Dedifferentiated amniotic fluid mesenchymal stem cell (primary cell): ENCODE measurements at regions not wholly inside any gene's neighbourhood (a gene's known extent, or its start where the extent isn't known, plus 50 kb on each side); places are given as distances from the start of the nearest gene placed in this dataset.
"Not testable (repeated sequence)": the region's sequence is repeated elsewhere in the genome, so short reads cannot be mapped to it uniquely, and the experiment has no call there.

Experiments
- DNase-seq: peaks from one replicate; pipeline ENCODE4 v3.0.0-alpha.2; 2016; ENCODE audit errors: extremely low spot score

DNA sequence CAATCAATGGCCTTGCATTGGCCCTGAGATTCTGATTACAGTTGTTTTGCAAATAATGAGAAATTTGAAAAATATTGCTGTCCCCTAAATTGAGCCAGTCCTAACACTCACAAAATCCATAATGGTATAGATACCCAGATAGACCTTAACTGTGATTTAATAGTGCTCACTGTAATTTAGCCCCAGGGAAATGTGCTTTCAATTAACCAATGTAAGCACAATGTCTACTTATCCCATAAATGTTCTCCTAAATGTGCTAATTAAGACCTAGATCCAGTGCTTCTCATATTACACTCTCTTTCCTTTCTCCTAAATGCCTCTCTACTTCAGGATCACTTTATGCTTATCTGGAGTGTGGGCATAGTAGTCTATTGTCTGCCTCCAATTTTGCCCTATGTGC is 417.8 kb upstream of the CCL2 start:
- no peak for DNase-seq

DNA sequence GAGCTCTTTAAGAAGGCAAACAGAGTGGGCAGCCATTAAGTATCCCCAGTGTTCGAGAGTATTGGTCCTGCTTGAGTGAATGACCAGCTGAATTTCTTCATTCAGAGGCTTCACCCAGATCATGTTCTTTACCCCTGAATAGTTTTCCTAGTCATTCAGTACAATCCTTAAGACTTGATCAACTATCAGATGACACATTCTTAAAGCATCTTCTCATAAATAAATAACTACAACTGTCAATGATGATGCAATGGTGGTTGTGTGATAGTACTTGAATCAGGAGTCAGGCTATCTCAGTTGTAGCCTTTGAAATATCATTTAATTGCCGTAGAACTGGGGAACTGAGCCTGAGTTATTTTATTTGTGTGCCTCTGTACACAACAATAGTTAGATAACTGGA is 416.8 kb upstream of the CCL2 start:
- DNase-seq: no peak

DNA sequence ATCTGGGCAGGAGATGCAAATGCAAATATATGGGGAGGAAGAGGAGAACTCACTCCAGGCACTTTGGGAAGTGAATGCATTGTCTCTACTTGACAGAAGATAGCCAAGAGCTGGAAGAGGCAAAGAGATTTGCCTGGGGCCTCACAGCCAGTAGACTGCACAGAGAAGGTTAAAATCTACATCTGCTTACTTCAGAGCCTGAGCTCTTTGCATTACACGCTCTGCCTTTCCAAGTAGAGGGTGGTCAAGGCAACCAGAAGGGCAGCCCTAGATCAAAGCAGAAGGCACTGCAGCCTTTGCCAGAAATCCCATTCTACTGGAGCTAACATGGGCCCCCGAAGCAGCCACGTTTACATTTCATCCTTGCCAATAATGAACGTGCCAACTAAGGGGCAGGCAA is 407.2 kb upstream of the CCL2 start:
- DNase-seq: no peak

DNA sequence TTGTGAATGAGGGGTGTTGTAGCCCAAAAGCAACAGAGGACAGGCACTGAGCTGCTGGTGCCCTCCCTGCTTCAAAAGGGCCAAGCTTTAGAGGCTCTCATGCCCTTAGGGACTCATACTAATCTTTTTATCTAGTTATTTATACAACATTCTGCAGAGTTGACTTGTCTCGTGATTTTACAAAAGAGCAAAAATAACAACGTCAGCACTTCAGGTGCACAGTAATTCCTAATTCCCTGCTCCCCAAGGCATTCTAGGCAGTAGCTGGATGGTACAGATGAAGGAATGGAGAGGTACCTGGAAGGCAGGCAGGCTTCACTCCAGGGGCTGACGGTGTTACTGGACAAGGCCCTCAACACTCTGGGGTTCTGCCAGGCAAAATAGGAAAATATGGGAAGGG is 406.7 kb upstream of the CCL2 start:
- no peak for DNase-seq

DNA sequence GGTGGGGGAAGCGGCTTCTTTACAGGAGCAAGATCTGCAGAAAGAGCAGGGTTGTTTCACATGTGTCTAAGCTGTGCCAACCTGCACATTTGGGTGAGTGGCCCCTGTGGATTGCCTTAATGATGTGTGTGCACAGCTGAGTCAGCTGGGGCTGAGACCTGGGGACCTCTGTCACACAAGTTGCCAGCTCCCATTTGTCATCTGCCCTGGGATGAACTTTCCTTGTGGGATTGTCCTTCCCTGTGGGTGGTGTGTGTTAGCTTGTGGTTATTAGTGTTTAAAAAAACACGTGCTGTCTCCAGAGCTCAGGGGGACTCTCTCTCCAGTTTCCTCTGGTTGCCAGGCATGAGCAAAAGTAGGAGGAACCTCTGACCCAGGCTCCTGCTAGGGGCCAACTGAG is 400.5 kb upstream of the CCL2 start:
- DNase-seq: no peak

DNA sequence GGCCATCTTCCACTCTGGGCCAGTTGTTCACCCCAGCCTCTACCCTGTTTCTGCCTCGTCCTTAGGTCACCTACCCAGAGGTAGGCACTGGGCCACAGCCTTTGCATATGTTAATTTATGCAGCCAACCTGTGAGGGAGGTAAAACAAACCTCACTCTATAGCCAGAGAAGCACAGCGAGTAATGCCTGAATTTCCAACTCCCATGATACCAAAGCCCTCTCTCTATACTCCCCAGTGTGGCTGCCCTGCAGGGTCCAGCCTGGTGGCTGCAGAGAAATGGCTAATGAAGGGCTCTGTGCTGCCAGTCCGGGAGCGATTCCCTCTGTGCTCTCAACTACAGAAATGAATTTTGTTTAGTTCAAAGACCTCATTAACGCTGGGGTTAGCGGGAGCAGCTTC is 397.0 kb upstream of the CCL2 start:
- no peak for DNase-seq

DNA sequence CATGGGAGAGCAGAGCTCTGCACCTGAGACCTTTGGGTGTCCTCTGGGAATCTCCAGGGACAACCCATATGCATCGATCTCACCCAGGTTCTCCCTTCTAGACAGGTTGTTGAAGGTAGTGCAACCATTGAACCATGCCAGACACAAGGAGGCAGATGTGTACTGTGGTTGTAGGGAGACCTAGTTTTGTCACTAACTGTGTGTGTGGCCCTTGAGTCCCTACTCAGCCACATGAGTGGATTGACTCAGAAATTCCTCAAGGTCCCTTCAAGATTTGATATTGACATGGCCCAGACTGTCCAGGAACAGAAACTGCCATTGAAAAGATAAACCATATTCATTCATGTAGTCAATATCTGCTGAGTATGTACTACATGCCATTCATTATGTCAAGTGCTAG is 396.4 kb upstream of the CCL2 start:
- no peak for DNase-seq

DNA sequence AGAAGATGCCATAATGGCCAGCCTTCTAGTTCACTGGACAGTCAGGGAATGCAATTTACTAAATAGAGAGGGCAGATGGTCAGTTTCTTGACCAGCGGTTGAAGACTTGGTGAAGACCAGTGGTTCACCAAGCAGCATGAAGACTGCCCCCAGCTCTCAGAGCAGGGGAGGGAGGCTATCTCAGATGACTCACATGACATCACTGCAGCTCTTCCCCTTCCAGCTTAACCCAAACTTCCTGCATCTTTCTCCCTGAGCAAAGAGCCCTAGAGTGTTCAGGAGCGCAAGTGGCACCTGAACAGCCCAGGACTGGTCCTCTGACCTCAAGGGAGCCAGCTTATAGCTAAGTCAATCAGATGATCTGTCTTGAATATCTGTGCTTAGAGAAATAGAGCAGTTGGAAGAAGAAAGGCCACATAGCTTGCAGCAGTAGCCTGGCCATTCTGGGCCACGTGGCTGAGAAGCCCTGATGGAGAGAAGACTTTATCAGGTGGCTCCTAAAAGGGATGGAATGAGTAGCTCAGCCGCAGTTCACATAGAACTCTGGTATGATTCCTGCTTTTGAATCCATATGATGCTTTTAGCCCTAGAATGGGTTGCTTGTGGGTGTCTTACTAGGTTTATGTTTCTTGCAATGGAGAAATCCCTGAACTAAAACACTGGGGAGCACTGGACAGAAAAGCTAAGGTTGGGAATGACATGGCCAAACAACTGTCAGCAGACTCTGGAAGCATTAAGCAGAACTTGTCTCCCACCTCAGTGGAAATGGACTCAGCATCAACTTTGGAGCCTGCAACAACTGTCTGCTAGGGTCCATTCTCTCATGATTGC is 392.1 kb upstream of the CCL2 start:
- no peak for DNase-seq

DNA sequence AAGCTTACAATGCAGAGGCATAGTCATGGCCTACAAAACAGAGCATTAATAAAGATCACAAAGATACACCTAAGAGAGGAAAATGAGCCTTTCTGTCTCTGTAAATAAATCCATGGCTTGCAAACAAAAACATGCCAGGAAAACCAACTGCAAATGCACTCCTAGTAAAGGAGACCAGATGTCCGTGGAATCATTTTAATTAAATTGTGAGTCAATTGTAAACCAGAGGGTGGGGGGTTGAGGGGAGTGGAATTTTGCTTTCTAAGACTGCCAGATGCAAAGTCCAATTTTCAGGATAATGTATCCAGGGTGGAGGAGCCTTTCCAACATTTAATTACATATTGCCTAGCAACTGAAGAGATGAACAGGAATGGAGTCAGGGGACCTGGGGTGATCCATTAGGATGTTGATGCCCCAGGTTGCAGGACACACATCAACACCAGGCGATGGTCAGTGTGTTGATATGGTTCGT is 390.3 kb upstream of the CCL2 start:
- DNase-seq: no peak

DNA sequence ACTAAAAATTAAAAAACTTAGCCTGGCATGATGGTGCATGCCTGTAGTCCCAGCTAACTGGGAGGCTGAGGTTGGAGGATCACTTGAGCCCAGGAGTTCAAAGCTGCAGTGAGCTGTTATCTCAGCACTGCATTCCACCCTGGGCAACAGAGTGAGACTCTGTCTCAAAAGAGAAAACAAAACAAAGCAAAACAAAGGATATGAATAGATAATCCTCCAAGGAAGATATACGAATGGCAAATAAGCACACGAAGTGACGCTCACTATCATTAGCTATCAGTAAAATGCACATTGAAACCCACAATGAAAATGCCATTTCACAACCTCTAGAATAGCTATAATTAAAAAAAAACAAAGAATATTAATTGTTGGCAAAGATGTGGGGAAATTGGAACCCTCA is 386.2 kb upstream of the CCL2 start:
- DNase-seq: no peak

DNA sequence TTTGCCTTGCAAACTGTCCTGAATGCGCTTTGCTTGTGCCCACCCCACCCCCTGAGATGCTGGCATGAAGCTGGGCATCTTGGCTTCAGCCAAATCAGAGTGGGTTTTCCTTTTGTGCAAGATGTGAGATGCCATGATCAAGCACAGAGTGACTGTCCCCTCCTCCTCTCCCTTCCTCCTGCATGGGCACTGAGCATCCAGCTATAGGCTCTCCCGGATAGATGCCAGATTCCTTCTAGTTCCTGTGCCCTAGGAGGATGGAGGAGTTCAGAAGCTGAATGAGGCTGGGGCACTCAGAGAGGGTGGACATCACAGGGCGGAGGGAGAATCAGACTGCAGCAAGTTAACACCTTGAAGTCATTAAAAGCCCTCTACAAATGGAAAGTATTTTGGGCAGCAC is 384.1 kb upstream of the CCL2 start:
- DNase-seq: no peak

DNA sequence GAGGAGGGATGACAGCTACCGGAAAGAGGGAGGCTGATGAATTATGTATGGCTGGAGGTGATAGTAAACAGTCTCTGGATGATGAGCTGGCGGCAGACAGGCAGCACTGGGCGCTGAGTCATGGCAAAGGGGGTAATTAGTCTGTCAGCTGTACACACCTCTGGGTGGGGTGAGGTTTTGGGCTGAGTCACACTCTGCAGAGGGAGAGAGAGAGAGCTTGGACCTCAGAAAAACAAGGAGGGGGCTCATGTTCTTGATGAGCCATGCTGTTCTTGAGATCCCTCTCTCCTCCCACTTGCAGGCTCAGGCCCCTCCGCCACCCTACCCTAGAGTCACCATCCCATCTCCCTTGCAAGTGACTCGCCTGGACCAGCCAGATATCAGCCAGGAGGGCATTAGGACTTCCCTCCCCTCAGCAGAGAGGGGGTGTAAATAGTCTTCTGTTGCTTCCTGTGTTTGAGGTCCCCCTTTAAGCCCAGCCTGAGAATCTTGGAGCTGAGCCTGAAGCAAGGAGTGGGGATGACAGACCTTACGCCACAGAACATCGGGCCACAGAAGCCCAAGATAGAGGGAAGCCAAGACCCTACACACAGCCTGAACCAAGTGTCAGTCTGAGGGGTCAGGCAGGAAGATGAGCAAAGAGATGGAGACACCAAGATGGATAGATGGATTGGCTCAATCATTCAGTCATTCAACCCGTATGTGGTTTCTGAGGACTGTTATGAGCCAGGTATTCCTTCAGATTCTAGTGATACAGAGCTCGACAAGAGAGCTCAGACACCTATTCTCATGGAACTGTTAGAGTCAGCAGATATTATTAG is 383.2 kb upstream of the CCL2 start:
- DNase-seq: no peak

DNA sequence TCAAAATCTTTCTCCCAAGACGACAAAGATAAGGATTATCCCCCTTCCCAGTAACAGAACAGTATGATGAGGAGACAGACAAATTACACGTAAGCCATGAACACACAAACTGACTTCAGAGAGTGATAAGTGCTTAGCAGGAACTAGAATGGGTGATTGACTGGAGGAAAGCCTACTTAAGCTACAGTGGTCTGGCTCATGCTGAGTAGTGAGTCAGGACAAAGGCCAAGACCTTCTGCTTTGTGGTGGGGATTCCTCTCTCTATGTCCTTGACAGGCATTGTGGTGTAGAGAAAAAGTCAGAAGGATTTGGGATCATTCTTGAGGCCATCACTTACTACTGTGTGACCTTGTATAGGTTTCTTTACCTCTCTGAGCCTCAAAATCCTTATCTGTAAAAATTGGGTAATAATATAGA is 381.9 kb upstream of the CCL2 start:
- no peak for DNase-seq

DNA sequence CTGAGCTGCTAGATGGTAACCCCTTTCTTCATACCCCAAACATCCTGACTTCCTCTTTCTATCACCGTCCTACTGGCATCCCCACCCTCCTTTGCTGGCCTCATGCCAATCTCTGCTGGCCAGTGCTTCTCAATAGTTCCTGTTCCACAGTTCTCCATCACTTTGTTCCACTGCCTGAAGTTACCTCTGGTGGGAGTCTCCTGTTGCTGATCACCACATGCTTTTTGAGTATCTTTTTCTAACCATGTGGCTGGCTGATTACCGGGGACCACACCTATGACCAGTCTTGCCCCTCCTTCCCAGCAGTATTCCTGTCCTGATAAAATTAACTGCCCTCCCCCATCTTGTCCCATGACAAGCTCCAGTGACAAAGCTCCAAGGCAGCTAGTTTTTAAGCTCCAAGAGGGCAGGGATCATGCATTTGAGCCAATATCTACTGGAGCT is 380.4 kb upstream of the CCL2 start:
- no peak for DNase-seq

DNA sequence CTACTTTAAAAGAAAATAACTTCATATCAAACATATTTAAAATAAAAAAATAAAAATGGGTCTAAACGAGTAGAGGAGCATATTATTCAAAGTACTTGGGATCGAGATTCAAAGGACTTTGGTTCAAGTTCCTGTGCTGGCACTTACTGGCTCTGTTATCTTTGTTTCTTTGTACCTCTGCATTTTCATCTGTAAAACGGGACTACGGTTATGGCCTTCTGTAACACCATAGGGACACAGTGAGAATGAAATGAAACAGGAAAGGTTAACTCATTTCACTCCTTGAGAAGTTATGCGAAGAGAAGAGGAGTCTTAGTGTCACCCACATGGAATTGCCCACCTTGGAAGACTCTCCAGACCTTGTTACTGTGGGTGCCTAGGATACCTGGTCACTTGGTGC is 379.1 kb upstream of the CCL2 start:
- no peak for DNase-seq

DNA sequence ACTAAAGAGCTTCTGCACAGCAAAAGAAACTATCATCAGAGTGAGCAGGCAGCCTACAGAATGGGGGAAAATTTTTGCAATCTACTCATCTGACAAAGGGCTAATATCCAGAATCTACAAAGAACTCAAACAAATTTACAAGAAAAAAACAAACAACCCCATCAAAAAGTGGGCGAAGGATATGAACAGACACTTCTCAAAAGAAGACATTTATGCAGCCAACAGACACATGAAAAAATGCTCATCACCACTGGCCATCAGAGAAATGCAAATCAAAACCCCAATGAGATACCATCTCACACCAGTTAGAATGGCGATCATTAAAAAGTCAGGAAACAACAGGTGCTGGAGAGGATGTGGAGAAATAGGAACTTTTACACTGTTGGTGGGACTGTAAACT is 372.8 kb upstream of the CCL2 start:
- DNase-seq: not testable (repeated sequence)

DNA sequence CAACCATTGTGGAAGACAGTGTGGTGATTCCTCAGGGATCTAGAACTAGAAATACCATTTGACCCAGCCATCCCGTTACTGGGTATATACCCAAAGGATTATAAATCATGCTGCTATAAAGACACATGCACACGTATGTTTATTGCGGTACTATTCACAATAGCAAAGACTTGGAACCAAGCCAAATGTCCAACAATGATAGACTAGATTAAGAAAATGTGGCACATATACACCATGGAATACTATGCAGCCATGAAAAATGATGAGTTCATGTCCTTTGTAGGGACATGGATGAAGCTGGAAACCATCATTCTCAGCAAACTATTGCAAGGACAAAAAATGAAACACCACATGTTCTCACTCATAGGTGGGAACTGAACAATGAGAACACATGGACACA is 372.4 kb upstream of the CCL2 start:
- DNase-seq: not testable (repeated sequence)

DNA sequence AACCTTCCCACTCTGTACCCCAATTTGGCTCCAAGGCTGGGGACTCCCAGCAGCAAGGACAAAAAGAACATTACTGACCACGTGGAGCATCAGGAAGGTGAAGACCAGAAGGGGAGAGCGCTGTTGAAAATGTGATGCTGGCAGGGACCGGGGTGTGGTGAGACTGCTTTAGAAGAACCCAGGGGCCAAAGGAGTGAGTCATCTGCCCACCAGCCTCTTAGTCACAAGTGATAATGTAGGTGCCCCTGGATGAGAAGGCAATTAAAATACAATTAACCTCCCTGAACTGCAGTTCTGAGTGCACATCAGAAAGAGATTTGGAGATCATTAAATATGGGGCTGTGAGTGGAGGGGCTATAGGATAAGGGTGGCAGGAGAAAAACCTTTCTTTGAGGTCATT is 366.6 kb upstream of the CCL2 start:
- no peak for DNase-seq

DNA sequence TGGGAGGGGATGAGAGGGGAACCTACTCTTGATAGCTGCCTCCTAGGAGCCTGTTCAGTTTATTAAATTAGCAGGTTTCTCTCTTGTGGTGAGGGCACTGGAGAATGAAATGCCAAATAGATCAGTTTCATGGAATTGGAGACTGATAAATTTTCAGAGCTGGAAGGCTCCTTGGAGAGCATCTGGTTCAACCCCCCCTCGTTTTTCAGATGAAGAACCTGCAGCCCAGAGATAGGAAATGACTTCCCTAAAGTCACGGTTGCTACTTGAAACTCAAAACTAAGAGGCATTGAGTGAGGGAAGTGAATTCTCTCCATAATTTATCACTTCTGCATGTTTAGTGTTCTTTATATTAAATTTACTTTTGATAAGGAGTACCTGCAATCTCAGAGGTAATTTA is 366.0 kb upstream of the CCL2 start:
- no peak for DNase-seq

DNA sequence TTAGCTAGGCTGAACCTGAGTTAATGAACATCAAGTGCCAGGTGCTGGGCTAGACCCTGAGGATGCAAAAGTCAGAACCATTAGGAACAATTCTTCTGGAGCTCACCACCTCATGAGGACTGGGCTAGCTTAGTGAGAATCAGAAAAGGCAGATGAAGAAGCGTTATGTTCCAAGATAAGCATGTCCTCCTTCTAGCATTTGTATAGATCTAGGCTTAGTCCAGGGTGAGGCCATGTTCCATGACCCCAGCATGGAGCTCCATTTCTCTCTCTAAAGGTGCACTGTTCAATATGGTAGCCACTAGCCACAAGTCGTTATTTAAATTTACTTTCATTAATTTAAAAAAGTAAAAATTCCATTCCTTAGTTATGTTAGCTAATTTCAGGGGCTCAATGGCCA is 365.3 kb upstream of the CCL2 start:
- no peak for DNase-seq

DNA sequence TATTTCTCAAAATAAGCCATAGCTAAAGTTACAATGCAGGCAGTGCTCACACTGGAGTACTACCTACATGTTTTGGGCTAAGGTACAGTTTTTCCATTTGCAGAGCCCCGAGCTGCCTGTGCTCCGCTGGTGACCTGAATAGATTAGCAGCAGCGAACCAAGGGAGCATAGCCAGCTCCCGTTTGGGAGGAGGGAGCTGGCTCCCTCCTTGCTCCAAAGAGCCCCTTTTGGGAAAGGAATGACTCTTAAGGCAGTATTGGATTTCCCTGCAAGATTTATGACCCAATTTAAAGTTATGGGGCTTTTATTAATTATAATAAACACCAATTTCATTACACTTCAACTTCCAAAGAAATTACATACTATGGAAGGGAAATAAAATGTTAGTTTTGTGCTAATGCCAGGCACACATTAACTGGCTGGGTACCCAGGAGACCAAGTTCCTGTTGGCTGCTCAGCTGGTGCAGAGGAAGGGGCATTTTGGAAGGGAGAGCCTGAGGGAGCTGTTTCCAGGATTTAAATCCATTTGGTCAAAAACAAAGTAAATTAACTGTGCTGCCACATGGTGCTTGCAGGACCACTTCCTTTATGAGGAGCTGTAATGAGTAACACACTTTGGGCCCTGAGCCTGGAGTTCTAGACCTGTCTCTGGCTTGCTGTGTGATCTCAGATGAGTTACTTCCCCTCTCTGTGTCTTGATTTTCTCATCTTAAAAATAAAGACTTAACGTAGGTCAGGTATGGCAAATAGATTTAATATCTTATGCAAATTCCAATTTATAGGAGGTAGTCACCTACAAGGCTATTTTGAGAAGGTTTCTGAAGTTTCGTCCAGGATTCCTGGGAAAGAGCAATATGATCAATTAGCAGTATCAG is 362.1 kb upstream of the CCL2 start:
- no peak for DNase-seq

DNA sequence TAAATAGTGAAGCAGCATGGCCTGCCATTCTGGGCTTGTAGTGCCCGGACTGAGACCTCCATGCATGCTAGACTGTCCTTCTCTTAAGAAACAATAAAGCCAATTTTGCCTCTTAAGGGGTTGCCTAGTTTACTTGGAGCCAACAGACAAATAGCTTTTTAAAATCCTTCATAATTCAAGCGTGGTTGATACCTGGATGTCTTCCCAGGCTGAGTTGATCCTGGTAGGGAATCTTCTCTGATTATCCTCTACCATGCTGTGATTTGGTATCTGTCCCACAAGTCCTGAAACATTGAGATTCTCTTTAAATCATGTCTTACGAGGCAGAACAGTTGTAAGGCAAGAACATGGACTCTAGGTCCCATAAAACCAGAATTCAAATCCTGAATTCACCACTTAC is 359.6 kb upstream of the CCL2 start:
- DNase-seq: no peak
